Testis (tissue), 2 donors: ENCODE measurements at regions not wholly inside any gene's neighbourhood (a gene's known extent, or its start where the extent isn't known, plus 50 kb on each side); places are given as distances from the start of the nearest gene placed in this dataset.

Experiments used
- DNase-seq: peaks from one replicate; pipeline ENCODE4 v3.0.0-alpha.2; 2019
- H3K27ac ChIP-seq, 2 donors: fragments of 200-600 bp; sonication (generic); one replicate each; pipeline ENCODE4 v1.5.1; 2019
- H3K27me3 ChIP-seq: fragments of 200-600 bp; sonication (generic); one replicate; pipeline ENCODE4 v1.5.1; 2019
- H3K36me3 ChIP-seq: fragments of 200-600 bp; sonication (generic); one replicate; pipeline ENCODE4 v1.5.1; 2017; ENCODE audit warnings: low read depth; ENCODE audit errors: missing control alignments
- H3K4me1 ChIP-seq: fragments of 200-600 bp; sonication (generic); one replicate; pipeline ENCODE4 v1.5.1; 2019
- H3K4me3 ChIP-seq, 2 donors: fragments of 200-600 bp; sonication (generic); one replicate each; pipeline ENCODE4 v1.5.1; 2017 to 2019
- H3K9me3 ChIP-seq: fragments of 200-600 bp; sonication (generic); one replicate; pipeline ENCODE4 v1.5.1; 2017
- CTCF ChIP-seq, 3 experiments: fragments of 450-650 bp in 2 of 3; fragments of 200-600 bp in 1 of 3; sonication (generic) in 1 of 3; IDR thresholded peaks; one replicate each; pipeline ENCODE4 v1.5.1; 2016 to 2019; ENCODE audit warnings: antibody characterized with exemption in 3 of 3, mild to moderate bottlenecking in 2 of 3, moderate library complexity in 1 of 3
- POLR2A ChIP-seq: fragments of 450-650 bp; IDR thresholded peaks from one replicate; pipeline ENCODE4 v1.6.1; 2017; ENCODE audit warnings: antibody characterized with exemption, mild to moderate bottlenecking, moderate library complexity
- WGBS, 2 donors: methylation state at CpG; one replicate each; pipeline ENCODE4 v1.1.5; 2018; 5-methylcytosine and 5-hydroxymethylcytosine counted together
- intact Hi-C: fragments of 100-400 bp; cut with DNase I; formaldehyde crosslinking; loops from one replicate; pipeline ENCODE4 v1.15.1; 2023; ENCODE audit warnings: low total_unique reads

- H3K27ac ChIP-seq, result no peak overlapping the region
- H3K36me3 ChIP-seq, result no peaks in the 10 kb centered on the region
- WGBS, 2 donors, result 91% methylated on average over 20 of the region's 20 CpGs; no CpG with 5 or more reads in 1 of the 2 donors
- H3K4me1 ChIP-seq, result no peaks in the 10 kb centered on the region
- intact Hi-C loops, result no loop called here
- H3K4me3 ChIP-seq, result no peak overlapping the region
- TF ChIP-seq POLR2A (no peak), CTCF (IDR thresholded peaks at IDR 0.05) (no peak)
- H3K27me3 ChIP-seq, result no peaks in the 10 kb centered on the region
- DNase-seq, result no peak
- H3K9me3 ChIP-seq, result no peaks in the 10 kb centered on the region
These were observed 123.1 kb upstream of the LGSN start for GRCh38 chr6:63442870-63443269.

- intact Hi-C loops, result no loop called here
- WGBS, 2 donors, result 86 to 87% methylated on average over 7 of the region's 7 CpGs
- Histone ChIP-seq H3K36me3 (no peaks in the 10 kb centered on the region), H3K9me3 (no peaks in the 10 kb centered on the region), H3K27ac (no peak overlapping the region), H3K4me1 (no peaks in the 10 kb centered on the region), H3K27me3 (no peaks in the 10 kb centered on the region), H3K4me3 (no peak overlapping the region)
- TF ChIP-seq CTCF (IDR thresholded peaks at IDR 0.05) (no peak), POLR2A (no peak)
- no peak for DNase-seq
These were observed 125.0 kb upstream of the LGSN start for GRCh38 chr6:63444768-63445167.

- Histone ChIP-seq H3K27ac (no peak overlapping the region), H3K9me3 (no peaks in the 10 kb centered on the region), H3K4me1 (no peaks in the 10 kb centered on the region), H3K36me3 (no peaks in the 10 kb centered on the region), H3K4me3 (no peak overlapping the region), H3K27me3 (no peaks in the 10 kb centered on the region)
- no peak for TF ChIP-seq CTCF (IDR thresholded peaks at IDR 0.05)
- TF ChIP-seq POLR2A, result no peak
- intact Hi-C loops, result no loop called here
- no peak for DNase-seq
- WGBS, 2 donors, result 86 to 88% methylated on average over 5 of the region's 5 CpGs
These were observed 125.9 kb upstream of the LOC128125822 start for GRCh38 chr6:63446405-63446804.

- intact Hi-C loops, result no loop called here
- DNase-seq, result no peak
- H3K4me3 ChIP-seq, result no peak overlapping the region
- TF ChIP-seq POLR2A (no peak), CTCF (IDR thresholded peaks at IDR 0.05) (no peak)
- WGBS, 2 donors, result 57 to 61% methylated on average over 1 of the region's 1 CpG
- no peaks in the 10 kb centered on the region for H3K4me1 ChIP-seq
- no peaks in the 10 kb centered on the region for H3K9me3 ChIP-seq
- no peaks in the 10 kb centered on the region for H3K36me3 ChIP-seq
- H3K27ac ChIP-seq, result no peak overlapping the region
- no peaks in the 10 kb centered on the region for H3K27me3 ChIP-seq
These were observed 125.1 kb upstream of the LOC128125822 start for GRCh38 chr6:63447134-63447533.

- WGBS, 2 donors, result 39 to 64% methylated on average over 5 of the region's 5 CpGs
- TF ChIP-seq CTCF (IDR thresholded peaks at IDR 0.05) (no peak), POLR2A (no peak)
- intact Hi-C loops, result no loop called here
- H3K4me3 ChIP-seq, result no peak overlapping the region
- no peak overlapping the region for H3K27ac ChIP-seq
- no peak for DNase-seq
- no peaks in the 10 kb centered on the region for H3K27me3 ChIP-seq
- H3K9me3 ChIP-seq, result no peaks in the 10 kb centered on the region
- no peaks in the 10 kb centered on the region for H3K36me3 ChIP-seq
- H3K4me1 ChIP-seq, result no peaks in the 10 kb centered on the region
These were observed 124.1 kb upstream of the LOC128125822 start for GRCh38 chr6:63448229-63448628.
